ENCODE measurements at regions not wholly inside any gene's neighbourhood (a gene's known extent, or its start where the extent isn't known, plus 50 kb on each side); places are given as distances from the start of the nearest gene placed in this dataset.

- Histone ChIP-seq H3K36me3 (ENCODE audit: control insufficient read depth in 5 of 5, insufficient read depth in 5 of 5, low read length in 5 of 5) (no peaks in the 10 kb centered on the region), H3K4me3 (ENCODE audit: low read depth in 1 of 5, low read length in 5 of 5) (no peak overlapping the region), H3K9me3 (ENCODE audit: control insufficient read depth in 5 of 5, low read length in 5 of 5) (no peaks in the 10 kb centered on the region), H3K4me1 (ENCODE audit: control insufficient read depth in 5 of 5, insufficient read depth in 5 of 5, low read length in 5 of 5) (peaks cover 0 to 4% (median 0%) of the 10 kb centered on the region in 5 donors), H3K27me3 (ENCODE audit: control insufficient read depth in 5 of 5, insufficient read depth in 4 of 5, low read length in 5 of 5) (no peaks in the 10 kb centered on the region), H3K9ac (ENCODE audit: low read length in 5 of 5) (no peak overlapping the region), H3K27ac (ENCODE audit: low read depth, low read length) (no peak overlapping the region)
Observed at GRCh38 chr2:129092956-129093355, 774.3 kb upstream of the HS6ST1 start.

- Histone ChIP-seq H3K9ac (ENCODE audit: low read length in 5 of 5) (no peak overlapping the region), H3K9me3 (ENCODE audit: control insufficient read depth in 5 of 5, low read length in 5 of 5) (no peaks in the 10 kb centered on the region), H3K4me1 (ENCODE audit: control insufficient read depth in 5 of 5, insufficient read depth in 5 of 5, low read length in 5 of 5) (no peaks in the 10 kb centered on the region), H3K4me3 (ENCODE audit: low read depth in 1 of 5, low read length in 5 of 5) (no peak overlapping the region), H3K27me3 (ENCODE audit: control insufficient read depth in 5 of 5, insufficient read depth in 4 of 5, low read length in 5 of 5) (peaks cover 0 to 3% (median 0%) of the 10 kb centered on the region in 5 donors), H3K36me3 (ENCODE audit: control insufficient read depth in 5 of 5, insufficient read depth in 5 of 5, low read length in 5 of 5) (no peaks in the 10 kb centered on the region), H3K27ac (ENCODE audit: low read depth, low read length) (no peak overlapping the region)
Observed at GRCh38 chr2:129101186-129101585, 782.5 kb upstream of the HS6ST1 start.

GRCh38 chr2:129103936-129104878 lies 785.5 kb upstream of the HS6ST1 start:
- Histone ChIP-seq H3K9ac (ENCODE audit: low read length in 5 of 5) (no peak overlapping the region), H3K27me3 (ENCODE audit: control insufficient read depth in 5 of 5, insufficient read depth in 4 of 5, low read length in 5 of 5) (peaks cover 0 to 3% (median 0%) of the 10 kb centered on the region in 5 donors), H3K9me3 (ENCODE audit: control insufficient read depth in 5 of 5, low read length in 5 of 5) (no peaks in the 10 kb centered on the region), H3K4me3 (ENCODE audit: low read depth in 1 of 5, low read length in 5 of 5) (no peak overlapping the region), H3K4me1 (ENCODE audit: control insufficient read depth in 5 of 5, insufficient read depth in 5 of 5, low read length in 5 of 5) (no peaks in the 10 kb centered on the region), H3K27ac (ENCODE audit: low read depth, low read length) (no peak overlapping the region), H3K36me3 (ENCODE audit: control insufficient read depth in 5 of 5, insufficient read depth in 5 of 5, low read length in 5 of 5) (no peaks in the 10 kb centered on the region)

- no peaks in the 10 kb centered on the region for H3K9me3 ChIP-seq (ENCODE audit: control insufficient read depth in 5 of 5, low read length in 5 of 5)
- no peaks in the 10 kb centered on the region for H3K27me3 ChIP-seq (ENCODE audit: control insufficient read depth in 5 of 5, insufficient read depth in 4 of 5, low read length in 5 of 5)
- H3K4me3 ChIP-seq (ENCODE audit: low read depth in 1 of 5, low read length in 5 of 5): no peak overlapping the region
- H3K9ac ChIP-seq (ENCODE audit: low read length in 5 of 5): no peak overlapping the region
- no peak overlapping the region for H3K27ac ChIP-seq (ENCODE audit: low read depth, low read length)
- H3K4me1 ChIP-seq (ENCODE audit: control insufficient read depth in 5 of 5, insufficient read depth in 5 of 5, low read length in 5 of 5): peaks cover 0 to 8% (median 2%) of the 10 kb centered on the region in 5 donors
- H3K36me3 ChIP-seq (ENCODE audit: control insufficient read depth in 5 of 5, insufficient read depth in 5 of 5, low read length in 5 of 5): no peaks in the 10 kb centered on the region
Observed at GRCh38 chr2:129112181-129112580, 793.5 kb upstream of the HS6ST1 start.

GRCh38 chr2:129113776-129114175 lies 795.1 kb upstream of the HS6ST1 start:
- Histone ChIP-seq H3K27ac (ENCODE audit: low read depth, low read length) (no peak overlapping the region), H3K27me3 (ENCODE audit: control insufficient read depth in 5 of 5, insufficient read depth in 4 of 5, low read length in 5 of 5) (no peaks in the 10 kb centered on the region), H3K36me3 (ENCODE audit: control insufficient read depth in 5 of 5, insufficient read depth in 5 of 5, low read length in 5 of 5) (no peaks in the 10 kb centered on the region), H3K4me1 (ENCODE audit: control insufficient read depth in 5 of 5, insufficient read depth in 5 of 5, low read length in 5 of 5) (peaks cover 0 to 8% (median 2%) of the 10 kb centered on the region in 5 donors), H3K9me3 (ENCODE audit: control insufficient read depth in 5 of 5, low read length in 5 of 5) (no peaks in the 10 kb centered on the region), H3K9ac (ENCODE audit: low read length in 5 of 5) (no peak overlapping the region), H3K4me3 (ENCODE audit: low read depth in 1 of 5, low read length in 5 of 5) (no peak overlapping the region)

- H3K27ac ChIP-seq (ENCODE audit: low read depth, low read length): no peak overlapping the region
- H3K4me1 ChIP-seq (ENCODE audit: control insufficient read depth in 5 of 5, insufficient read depth in 5 of 5, low read length in 5 of 5): peaks cover 0 to 3% (median 0%) of the 10 kb centered on the region in 5 donors
Observed at GRCh38 chr2:129117434-129117833, 798.8 kb upstream of the HS6ST1 start.

GRCh38 chr2:129118296-129118695 lies 799.6 kb upstream of the HS6ST1 start:
- Histone ChIP-seq H3K36me3 (ENCODE audit: control insufficient read depth in 5 of 5, insufficient read depth in 5 of 5, low read length in 5 of 5) (no peaks in the 10 kb centered on the region), H3K9ac (ENCODE audit: low read length in 5 of 5) (no peak overlapping the region), H3K27me3 (ENCODE audit: control insufficient read depth in 5 of 5, insufficient read depth in 4 of 5, low read length in 5 of 5) (no peaks in the 10 kb centered on the region), H3K9me3 (ENCODE audit: control insufficient read depth in 5 of 5, low read length in 5 of 5) (no peaks in the 10 kb centered on the region), H3K4me3 (ENCODE audit: low read depth in 1 of 5, low read length in 5 of 5) (no peak overlapping the region), H3K27ac (ENCODE audit: low read depth, low read length) (no peak overlapping the region), H3K4me1 (ENCODE audit: control insufficient read depth in 5 of 5, insufficient read depth in 5 of 5, low read length in 5 of 5) (peaks cover 0 to 3% (median 0%) of the 10 kb centered on the region in 5 donors)

More at GRCh38 chr2:129117434-129117833, 798.8 kb upstream of the HS6ST1 start:
- no peak overlapping the region for H3K4me3 ChIP-seq (ENCODE audit: low read depth in 1 of 5, low read length in 5 of 5)
- no peak overlapping the region for H3K9ac ChIP-seq (ENCODE audit: low read length in 5 of 5)
- no peaks in the 10 kb centered on the region for H3K36me3 ChIP-seq (ENCODE audit: control insufficient read depth in 5 of 5, insufficient read depth in 5 of 5, low read length in 5 of 5)
- no peaks in the 10 kb centered on the region for H3K9me3 ChIP-seq (ENCODE audit: control insufficient read depth in 5 of 5, low read length in 5 of 5)
- H3K27me3 ChIP-seq (ENCODE audit: control insufficient read depth in 5 of 5, insufficient read depth in 4 of 5, low read length in 5 of 5): no peaks in the 10 kb centered on the region

GRCh38 chr2:129129087-129129486 lies 810.4 kb upstream of the HS6ST1 start:
- Histone ChIP-seq H3K9me3 (ENCODE audit: control insufficient read depth in 5 of 5, low read length in 5 of 5) (no peaks in the 10 kb centered on the region), H3K4me3 (ENCODE audit: low read depth in 1 of 5, low read length in 5 of 5) (no peak overlapping the region), H3K27me3 (ENCODE audit: control insufficient read depth in 5 of 5, insufficient read depth in 4 of 5, low read length in 5 of 5) (no peaks in the 10 kb centered on the region), H3K9ac (ENCODE audit: low read length in 5 of 5) (no peak overlapping the region), H3K27ac (ENCODE audit: low read depth, low read length) (no peak overlapping the region), H3K4me1 (ENCODE audit: control insufficient read depth in 5 of 5, insufficient read depth in 5 of 5, low read length in 5 of 5) (no peaks in the 10 kb centered on the region), H3K36me3 (ENCODE audit: control insufficient read depth in 5 of 5, insufficient read depth in 5 of 5, low read length in 5 of 5) (no peaks in the 10 kb centered on the region)

GRCh38 chr2:129133692-129134641 lies 815.3 kb upstream of the HS6ST1 start:
- Histone ChIP-seq H3K4me1 (ENCODE audit: control insufficient read depth in 5 of 5, insufficient read depth in 5 of 5, low read length in 5 of 5) (peaks cover 0 to 5% (median 0%) of the 10 kb centered on the region in 5 donors), H3K9me3 (ENCODE audit: control insufficient read depth in 5 of 5, low read length in 5 of 5) (peaks cover 0 to 2% (median 0%) of the 10 kb centered on the region in 5 donors), H3K27ac (ENCODE audit: low read depth, low read length) (no peak overlapping the region), H3K9ac (ENCODE audit: low read length in 5 of 5) (no peak overlapping the region), H3K4me3 (ENCODE audit: low read depth in 1 of 5, low read length in 5 of 5) (no peak overlapping the region), H3K36me3 (ENCODE audit: control insufficient read depth in 5 of 5, insufficient read depth in 5 of 5, low read length in 5 of 5) (no peaks in the 10 kb centered on the region), H3K27me3 (ENCODE audit: control insufficient read depth in 5 of 5, insufficient read depth in 4 of 5, low read length in 5 of 5) (no peaks in the 10 kb centered on the region)
